Myocyte (in vitro differentiated cells): ENCODE measurements at regions not wholly inside any gene's neighbourhood (a gene's known extent, or its start where the extent isn't known, plus 50 kb on each side); places are given as distances from the start of the nearest gene placed in this dataset.
"Not testable (repeated sequence)": the region's sequence is repeated elsewhere in the genome, so short reads cannot be mapped to it uniquely, and the experiment has no call there.

ENCODE experiments used
- DNase-seq: peaks from one replicate; pipeline ENCODE4 v3.0.0-alpha.2; 2012; ENCODE audit warnings: low read depth

DNA sequence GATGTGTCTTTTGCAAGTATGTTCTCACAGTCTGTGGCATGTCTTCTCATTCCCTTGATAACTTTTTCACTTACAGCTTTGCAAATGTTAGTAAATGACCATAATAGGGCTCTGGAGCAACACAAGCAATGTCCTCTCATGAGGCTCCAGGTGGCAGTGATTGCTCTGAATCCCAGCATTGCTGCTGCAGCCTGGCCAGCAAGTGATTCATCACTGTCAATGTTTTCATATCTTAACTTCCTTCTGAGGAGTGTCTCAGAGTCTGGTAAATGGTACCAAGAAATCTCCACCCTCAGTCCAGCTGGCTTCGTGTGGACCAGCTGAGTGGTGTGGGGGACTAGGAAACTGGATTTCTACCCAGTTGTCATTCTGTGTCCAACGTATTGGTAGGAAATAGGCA lies 139.6 kb downstream of the MYLK4 start:
- DNase-seq: no peak

DNA sequence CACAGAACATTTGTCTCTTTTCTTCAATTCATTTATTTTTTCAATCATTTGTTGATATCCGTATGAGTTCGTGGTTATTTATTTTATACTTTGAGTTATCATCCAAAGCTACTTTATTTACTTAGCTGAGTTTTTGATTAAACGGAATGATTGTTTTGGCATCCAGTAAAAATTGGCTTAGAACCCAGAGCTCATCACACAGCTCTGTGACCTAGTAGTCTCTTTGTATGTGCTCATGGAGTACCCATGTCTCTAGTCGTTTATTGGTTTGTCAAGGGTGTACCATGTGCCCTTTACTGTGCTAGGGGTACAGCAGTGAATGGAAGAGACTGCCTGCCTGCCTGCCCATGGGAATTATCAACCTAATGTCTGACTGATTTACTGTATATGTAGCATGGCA lies 142.2 kb downstream of the MYLK4 start:
- DNase-seq: no peak

DNA sequence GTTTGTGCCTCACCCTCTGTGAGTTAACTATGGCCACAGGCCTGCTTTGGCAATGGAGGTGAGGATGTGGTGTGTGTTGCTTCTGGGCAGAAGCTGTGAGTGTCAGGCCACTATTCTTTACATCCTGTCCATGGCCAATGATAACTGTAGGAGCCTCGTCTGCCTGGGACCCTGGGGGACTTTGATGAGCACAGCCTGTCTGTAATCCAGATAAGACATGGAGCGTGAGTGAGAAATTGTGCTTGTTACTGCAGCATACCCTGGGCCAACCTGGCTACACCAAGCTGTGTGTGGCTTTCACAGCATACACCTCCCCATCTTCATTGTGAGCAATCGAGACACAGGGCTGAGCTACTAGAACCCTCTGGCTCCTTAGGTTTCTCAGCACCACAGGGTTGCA lies 150.4 kb downstream of the MYLK4 start:
- DNase-seq: no peak

DNA sequence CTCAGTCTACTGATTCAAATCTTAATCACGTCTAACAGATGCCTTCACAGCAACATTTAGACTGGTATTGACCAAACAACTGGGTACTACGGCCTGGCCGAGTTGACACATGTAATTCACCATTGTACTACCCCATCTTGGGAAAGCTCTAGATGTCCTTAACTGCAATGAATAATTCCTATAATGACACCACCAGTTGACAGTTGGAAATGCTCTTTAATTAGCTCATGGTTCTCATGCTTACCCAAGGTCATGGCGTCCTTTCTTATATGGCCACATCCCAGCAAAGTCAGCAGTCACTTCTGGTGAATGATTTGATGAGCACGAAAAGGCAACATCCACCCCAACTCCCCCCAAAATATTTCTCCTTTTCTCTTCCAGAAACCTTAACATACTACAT lies 150.9 kb downstream of the MYLK4 start:
- no peak for DNase-seq

DNA sequence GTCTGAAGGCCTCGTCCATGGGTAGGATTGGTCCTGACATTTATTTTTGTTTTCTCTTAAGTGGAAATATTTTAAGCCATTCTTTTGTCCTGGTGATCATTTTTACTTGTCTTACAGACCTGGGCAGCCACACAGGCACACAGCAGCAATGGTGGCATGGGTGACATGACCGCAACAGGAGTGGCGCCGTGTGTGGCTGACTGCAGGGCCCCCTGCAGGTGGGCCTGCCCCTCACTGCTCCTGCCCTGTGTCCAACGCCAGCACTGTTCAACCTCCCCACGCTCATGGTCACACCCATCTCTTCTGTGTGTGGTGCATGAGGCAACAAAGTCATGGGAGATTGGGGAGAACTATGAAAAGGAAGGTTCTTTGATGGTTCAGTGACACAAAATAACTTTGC lies 151.9 kb downstream of the MYLK4 start:
- DNase-seq: no peak

DNA sequence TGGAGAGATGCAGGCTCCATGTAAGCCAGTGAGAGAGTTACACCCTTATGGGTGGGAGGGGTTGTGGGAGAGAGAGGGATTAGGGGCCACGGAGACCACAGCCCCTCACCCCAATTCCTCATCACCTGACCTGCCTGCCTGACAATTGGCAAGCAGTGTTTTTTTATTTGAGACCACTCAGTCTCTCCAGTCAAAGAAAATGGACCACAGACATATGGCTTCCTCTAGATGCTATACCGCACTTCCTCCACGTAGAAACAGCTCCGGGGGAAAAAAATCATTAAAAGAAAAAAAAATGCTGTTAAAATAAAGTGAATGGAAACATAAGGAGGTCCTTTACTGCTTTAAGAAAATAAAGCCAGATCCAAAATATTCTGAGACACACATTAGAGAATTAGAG lies 152.7 kb downstream of the MYLK4 start:
- DNase-seq: no peak

DNA sequence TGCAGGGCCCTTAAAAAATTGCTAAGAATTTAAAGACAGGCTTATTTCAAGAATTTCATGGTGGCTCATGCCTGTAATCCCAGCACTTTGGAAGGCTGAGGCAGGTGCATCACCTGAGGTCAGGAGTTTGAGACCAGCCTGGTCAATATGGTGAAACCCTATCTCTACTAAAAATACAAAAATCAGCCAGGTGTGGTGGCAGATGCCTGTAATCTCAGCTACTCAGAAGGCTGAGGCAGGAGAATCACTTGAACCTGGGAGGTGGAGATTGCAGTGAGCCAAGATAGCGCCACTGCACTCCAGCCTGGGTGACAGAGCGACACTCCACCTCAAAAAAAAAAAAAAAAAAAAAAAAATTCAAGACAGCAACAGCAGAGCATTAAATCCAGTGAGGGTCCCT lies 153.3 kb downstream of the MYLK4 start:
- not testable (repeated sequence) for DNase-seq

DNA sequence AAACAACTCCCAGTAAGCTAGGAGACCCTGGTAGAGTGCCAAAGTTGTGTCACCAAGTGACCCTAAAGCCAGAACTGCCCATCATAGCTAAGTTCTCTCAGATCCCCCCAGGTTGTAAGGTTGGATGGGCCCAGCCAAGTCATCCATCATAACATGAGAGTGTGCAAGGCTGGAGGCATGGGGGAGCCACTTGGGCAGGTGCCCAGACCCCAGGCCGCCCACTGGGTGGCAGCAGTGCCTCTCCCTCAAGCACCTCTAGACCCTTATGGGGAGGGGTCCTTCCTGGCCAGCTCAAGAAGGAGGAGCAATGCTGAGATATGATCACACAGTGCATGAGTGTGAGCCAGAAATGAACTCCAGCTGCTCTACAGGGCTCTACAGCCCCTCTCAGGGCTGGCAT lies 154.5 kb downstream of the MYLK4 start:
- DNase-seq: no peak

DNA sequence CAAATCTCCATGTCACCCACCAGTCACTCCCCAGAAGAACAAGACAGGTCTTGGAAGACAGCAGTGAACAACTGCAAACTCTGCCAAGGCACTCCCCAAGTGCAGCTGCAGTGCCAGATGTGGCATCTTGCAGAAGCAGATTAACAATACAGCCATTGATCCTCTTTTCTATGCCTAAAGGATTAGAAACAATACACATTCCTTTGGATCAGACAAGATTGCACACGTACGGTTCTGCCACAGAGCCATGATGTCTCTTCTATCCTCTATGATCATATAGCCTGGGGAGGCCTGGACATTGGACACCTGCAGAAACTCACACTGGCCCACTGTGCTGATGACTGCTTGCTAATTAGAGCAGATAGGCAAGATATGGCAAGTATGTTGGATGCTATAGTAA lies 155.9 kb downstream of the MYLK4 start:
- DNase-seq: no peak

DNA sequence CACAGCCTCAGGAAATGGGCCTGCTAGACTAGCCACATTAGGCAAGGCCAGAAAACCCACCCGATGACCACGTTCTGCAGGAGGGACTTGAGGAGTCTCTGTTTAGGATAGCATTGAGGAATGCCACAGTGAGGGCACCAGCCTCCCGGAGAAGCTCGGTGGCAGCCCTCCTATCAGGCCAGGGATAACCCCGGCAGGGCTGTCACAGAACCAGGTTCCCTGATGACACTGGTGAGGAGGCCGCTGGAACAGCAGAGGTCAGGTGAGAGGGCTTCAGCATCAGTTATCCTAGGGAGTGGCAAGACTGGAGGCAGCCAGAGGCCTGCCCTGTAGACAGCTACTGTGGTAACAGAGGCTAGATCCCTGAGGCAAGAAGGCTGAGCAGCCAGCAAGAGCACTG lies 157.6 kb downstream of the MYLK4 start:
- DNase-seq: no peak

DNA sequence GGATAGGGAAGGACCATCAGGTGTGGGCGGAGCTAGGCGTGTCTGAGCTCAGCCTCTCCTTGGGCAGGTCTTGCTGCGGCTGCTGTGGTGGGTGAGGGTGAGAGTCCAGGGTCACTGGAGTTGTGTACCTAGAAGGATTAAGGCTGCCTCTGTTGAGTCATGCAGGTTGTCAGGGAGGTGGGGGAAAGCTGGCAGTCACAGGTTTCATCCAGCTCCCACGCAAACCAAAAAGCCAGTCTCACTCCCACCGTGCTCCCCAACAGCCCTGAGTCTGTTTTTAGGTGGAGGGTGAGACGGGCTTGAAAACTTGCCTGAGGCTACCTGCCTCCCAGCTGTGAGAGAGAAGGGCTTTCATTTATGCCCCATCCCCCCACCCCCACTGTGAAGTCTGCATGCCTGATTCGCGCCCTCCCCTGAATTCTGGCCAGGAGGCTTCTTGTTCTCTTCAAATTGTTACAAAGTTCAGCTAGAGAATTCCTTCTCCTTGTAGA lies 161.5 kb downstream of the MYLK4 start:
- DNase-seq: no peak

DNA sequence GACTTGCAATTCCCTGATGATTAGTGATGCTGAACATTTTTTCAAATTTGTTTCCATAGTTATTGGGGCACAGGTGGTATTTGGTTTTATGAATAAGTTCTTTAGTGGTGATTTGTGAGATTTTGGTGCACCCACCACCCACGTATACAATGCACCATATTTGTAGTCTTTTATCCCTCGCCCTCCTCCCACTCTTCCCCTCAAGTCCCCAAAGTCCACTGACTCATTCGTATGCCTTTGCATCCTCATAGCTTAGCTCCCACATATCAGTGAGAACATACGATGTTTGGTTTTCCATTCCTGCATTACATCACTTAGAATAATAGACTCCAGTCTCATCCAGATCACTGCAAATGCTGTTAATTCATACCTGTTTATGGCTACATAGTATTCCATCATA lies 167.3 kb downstream of the MYLK4 start:
- no peak for DNase-seq

DNA sequence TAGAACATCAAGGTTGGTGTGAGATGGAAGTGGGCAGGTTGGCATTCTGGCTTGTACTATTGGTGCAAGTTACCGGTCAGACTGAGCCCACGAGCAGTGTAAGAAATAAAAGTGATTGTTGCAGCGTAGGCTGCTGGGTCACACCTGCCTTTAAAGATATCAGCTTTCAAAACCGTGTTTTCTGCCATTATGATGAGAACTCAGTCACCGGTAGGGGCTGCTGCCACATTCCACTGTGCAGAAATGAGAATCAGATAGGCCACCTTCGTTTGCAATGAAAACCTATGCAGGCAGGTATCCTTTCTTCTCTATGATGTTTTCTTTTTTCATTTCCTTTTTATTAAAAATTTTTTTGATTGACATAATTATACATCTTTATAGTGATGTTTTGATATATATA lies 168.5 kb downstream of the MYLK4 start:
- no peak for DNase-seq

DNA sequence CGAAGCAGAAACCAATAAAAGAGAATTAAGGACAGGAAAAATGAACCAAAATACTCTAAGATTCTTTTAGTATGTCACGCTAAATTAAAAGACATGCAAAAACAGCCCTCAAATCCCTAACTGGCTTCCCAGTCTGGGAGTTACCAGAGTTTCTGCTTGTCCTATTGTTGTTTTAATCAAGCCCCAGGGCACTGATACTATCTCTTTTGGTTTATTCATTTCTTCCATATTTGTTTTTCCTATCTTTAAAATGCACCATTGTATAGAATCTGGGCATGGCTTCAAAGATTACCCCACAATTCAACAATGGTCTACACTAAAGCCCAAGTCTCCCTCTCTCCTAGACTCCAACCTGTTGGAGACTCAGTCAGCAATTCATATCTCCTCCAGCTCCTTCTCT lies 169.1 kb downstream of the MYLK4 start:
- no peak for DNase-seq

DNA sequence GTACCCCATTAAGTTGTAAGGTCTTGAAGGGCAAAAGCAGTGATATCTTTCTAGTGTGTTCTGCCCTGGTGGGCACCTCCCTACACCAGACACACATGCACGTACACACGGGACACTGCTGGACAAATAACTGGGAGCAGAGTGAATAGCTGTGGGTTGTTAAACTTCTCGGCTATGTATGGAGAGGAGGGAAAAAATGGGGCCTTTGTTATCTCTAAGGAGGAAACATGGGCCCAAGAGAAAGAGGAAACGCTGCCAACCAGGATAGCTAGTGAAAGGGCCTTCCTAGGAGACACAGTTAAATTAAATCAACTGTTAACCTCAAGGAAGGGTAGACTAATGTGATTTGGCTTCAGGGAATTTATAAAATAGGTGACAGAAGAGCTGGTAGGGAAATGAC lies 169.7 kb downstream of the MYLK4 start:
- no peak for DNase-seq

DNA sequence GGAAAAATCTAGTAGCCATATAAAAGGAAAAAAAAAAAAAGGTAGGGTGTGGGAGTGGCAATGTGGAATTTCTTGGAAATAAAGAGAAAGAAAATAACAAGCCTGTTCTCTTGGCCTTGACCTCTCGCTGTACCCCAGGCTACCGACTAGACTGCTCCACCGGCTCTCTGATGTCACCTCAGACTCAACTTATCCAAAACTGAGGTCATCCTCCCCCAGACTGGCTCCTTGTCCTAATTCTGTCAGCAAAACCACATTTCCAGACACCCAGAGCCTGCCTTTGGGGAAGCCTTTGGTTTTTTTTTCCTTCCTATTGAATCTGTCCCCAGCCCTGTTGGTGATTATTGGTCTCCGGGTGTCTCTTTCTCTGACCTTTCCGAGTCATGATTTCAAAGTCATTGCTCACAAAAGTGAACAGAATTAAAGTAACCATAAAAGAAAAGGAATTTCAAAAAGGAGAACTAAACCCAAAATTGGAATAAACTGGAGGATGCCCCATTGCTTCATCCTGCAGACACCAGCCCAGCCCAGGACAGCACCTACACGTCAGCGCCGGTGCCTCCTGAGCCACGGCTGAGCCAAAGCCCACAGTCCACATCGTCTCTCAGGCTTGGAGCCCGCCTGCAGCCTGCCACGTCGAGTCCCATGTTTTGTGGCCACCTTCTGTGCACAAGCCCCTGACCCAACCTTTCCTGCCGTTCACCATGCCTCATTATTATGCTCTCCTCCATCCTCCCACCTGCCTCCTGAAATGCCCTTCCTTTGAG lies 170.7 kb downstream of the MYLK4 start:
- no peak for DNase-seq

DNA sequence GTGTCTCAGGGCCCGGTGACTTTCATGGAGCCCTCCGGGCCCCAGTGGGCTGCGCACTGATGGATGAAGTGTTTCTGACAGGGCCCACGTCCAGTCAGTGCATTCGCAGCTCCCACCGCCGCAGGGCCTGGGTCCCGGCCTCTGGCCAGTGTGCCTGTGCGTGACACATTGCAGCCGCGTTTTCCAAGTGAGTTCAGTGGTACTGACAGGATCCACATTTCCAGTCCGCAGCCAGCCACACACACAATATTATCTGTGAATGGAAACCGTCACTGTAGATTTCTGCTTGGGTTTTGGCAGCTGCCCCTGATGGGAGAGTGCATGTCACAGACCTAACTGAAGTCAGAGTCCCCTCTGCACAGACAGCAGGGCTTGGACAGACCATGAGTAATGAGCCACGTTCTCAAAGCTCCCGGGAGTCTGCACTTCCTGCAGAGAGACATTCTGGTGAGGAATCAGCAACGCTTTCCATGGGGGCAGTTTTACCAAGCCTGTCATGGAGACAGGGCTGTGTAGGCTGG lies 171.4 kb downstream of the MYLK4 start:
- DNase-seq: no peak

DNA sequence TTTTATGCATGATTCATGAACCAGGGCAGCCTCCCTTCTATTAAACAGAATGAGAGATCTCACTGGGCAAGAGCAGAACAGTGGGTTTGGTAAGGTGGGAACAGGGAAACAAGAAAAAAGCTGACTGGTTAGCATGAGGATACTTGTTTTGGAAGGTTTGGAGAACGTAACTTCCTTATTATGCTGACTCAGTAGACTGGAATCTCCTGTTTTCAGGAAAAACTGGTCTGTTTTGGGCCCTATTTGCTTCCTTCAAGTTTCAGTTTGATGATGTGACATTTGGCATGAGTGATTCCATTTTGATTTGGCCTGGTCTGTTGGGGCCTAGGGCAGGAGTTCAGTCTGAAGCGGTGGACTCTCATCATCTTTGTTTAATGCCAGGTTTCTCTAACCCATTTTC lies 172.0 kb downstream of the MYLK4 start:
- DNase-seq: no peak

DNA sequence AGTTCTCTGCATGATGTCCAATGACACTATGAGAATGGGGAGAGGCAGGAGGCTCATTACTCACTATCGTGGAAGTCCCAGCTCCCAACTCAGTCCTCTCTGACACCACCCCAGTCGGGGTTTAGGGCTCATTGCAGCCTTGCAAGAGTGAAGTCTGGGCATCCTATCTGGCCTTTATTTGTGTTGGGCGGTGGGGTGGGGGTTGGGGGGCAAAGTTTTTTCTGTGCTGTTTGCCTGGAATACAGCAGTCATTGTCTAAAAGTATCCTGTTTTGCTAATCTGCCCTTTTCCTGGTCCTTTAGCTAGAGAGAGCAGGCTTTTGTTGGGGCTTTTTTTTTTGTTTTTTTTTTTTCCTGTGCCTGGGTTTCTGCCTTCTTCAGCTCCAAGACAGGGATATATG lies 174.2 kb downstream of the MYLK4 start:
- DNase-seq: no peak

DNA sequence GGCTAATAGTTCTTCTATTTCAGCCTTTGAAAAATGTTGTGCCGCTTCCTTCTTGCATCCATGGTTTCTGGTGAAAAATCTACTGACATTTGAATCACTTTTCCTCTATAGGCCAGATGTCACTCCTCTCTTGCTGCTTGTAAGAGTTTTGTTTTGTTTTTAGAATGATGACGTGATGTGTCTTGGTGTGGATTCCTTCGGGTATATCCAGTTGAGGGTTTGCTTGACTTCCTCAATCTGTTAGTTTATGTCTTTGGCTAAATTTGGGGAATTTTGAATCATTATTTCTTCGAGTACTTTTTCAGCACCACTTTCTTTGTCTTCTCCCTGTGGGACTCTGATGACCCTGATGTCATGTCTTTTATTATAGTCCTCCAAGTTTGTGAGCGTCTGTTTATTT lies 175.5 kb downstream of the MYLK4 start:
- no peak for DNase-seq

DNA sequence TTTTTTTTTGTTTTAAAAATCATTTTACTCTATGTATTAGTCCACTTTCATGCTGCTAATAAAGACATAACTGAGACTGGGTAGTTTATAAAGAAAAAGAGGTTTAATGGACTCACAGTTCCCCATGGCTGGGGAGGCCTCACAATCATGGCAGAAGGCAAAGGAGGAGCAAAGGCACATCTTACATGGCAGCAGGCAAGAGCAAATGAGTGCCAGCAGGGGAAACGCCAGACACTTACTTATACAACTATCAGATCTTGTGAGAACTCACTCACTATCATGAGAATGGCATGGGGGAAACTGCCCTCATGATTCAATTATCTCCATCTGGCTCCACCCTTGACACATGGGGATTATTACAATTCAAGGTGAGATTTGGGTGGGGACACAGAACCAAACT lies 181.3 kb downstream of the MYLK4 start:
- not testable (repeated sequence) for DNase-seq

DNA sequence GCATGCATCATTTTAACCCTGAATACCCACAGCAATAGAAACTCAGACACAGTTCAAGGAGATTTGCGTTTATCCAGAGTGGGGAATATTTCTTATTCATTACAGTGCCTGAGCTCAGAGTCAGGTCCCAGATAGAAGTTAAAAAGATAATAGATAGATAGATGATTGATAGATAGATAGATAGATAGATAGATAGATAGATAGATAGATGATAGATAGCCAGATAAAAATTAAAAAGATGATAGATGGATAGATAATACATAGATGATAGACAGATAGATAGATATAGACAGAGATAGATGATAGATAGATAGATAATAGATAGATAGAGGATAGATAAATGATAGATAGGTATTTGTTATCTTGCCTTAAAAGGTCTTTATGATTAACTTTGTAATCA lies 184.7 kb downstream of the MYLK4 start:
- DNase-seq: no peak

DNA sequence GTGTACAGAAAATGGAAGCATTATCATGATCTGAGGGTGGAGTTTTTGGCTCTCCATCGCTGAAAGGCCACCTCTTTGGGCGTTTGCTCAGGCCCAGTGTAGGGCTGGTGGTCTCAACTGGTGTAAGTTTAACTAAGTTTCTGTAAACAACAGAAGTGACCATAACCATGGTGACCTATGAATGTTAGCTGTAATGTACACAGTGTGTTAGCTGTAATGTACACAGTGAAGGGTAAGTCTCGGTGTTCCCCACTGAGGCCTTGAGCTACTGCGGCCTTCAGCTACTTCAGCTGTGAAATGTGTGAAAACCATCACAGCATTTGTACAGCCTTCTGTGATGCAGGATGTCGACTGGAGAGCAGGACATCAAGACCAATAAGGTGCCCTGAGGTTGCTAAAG lies 185.2 kb downstream of the MYLK4 start:
- DNase-seq: no peak
